ENCODE measurements at regions not wholly inside any gene's neighbourhood (a gene's known extent, or its start where the extent isn't known, plus 50 kb on each side); places are given as distances from the start of the nearest gene placed in this dataset.

DNA sequence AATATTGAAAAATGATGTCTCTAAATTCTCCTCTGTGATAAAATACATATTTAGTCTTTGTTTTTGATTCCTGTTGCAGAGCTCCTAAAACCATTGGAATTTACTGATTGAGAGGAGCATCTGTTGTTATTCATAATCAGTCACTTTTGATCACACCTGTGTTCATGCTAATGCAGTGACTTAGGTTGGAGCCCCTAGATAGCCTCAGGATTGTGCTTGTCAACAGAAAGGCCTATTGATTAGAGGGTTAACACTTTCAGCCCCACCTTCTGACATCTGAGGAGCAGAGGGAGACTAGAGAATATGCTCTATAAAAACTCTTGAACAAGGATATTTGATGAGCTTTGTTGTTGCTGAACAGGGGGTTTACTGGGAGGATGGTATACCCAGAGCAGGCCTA lies 409.5 kb upstream of the ADGRL3 start:
- DNase-seq (ENCODE audit: low read depth), result no peak

DNA sequence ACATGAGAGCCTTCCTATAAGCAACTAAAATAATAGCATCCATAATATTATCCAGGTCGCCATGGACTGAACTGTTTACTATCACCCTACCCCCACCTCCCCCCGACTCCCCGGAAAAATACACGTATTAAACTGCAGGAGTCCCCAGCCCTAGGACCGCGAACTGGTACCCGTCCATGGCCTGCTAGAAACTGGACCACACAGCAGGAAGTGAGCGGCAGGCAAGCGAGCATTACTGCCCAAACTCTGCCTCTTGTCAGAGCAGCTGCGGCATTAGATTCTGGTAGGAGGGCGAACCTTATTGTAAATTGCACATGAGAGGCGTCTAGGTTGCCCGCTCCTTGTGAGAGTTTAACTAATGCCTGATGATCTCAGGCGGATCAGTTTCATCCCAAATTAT lies 405.8 kb upstream of the ADGRL3 start:
- DNase-seq (ENCODE audit: low read depth), result no peak

DNA sequence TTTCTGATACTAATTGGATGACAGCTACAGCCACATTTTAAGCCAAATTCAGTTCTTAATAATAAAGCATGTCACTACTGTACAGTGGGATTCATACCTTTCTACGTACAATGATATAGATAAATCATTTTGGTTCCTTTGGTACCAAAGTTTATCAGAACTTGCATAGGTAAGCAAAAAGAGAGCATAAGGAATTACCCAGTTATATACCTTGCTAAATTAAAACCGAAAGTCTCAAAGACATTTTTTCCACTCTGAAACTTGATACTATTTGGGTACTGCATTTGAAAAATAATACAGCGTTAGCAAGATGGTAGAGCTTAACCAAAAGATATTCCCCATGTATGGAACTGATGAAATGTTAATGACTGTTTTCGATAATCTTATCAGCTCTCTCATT lies 400.9 kb upstream of the ADGRL3 start:
- no peak for DNase-seq (ENCODE audit: low read depth)

DNA sequence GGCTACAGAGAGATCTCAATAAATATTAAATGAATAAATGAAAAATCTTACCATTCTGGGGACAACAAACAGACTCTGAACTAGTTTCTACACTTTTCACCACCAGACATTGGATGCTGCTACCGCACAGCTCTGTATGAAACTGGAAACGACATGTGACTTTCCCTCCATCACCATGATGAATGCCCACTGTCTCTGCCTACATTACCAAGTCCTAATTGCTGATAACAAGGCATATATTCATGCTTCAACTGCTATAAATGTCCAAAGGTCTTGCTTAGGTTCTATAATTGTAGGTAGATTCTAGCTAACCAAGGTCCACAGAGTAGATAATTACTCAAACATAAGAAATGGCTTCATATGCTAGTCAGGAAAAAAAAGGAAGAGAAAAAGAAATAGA lies 399.4 kb upstream of the ADGRL3 start:
- DNase-seq (ENCODE audit: low read depth), result no peak

DNA sequence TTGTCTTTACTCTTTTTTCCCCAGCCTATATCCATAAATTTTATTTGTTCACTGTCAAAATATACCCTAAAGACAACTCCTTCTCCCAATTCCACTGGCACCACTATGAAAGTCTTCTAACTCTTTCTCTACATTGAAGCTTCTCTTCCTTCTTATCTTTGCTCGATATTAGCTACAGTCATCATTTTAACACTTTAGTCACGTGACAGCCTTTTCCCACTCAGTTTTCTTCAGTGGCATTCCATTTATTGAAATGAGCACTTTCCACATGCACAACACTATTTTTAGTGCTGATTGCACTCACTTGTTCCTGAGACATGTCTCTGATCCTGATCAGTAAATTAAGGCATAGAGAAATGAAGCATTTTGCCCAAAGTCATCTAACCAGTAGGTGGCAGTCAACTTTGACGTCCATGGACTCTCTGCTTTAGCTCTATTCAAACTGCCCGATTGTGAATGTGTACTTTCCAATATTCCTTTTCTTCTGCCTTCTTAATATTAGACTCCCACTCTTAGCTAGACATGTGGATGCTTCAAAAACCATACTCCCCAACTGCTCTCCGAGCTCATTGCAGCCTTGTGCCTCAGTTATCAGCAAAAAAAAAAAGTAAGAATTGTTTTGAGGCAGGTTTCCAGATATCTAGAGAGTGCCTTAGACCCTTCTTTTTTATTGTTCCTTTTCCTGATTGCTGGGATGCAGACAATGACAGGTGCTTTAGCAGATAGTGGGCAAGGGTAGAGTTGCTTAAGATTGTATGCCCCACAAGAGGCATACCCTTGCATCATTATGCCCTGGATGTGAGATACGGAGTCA lies 394.4 kb upstream of the ADGRL3 start:
- no peak for DNase-seq (ENCODE audit: low read depth)

DNA sequence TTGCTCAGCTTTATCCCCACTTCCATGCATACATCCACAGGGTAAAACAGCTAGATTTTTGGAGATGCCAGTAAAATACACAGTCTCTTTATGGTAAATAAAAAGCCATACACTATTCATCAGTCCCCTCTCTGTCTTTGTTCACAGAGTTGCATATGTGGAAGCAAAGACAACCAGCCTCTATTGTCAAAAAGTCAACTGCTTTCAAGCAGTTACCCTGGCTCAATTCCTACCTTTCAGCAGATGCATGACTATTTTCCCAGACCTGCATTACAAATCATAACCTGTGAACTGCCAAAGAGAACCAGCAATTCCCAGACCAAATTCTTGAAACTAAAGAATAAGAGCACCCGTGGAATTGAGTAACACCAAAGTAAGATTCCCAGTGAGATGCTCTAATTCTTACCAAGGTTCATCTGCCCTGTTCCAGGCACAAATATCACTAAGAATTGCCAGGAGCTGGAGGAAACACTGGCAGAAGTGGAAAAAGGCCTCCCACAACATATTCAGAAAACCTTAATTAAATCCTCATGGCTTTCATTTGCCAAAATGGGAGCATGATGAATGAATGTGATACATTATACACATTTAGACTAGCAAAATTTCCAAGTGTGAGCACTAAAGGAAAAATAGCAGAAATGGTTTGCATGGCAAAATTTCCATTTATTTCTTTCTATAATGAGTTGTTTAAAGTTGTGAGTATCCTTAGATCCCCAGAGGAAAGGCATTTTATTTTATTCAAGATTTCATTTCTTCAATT lies 391.2 kb upstream of the ADGRL3 start:
- no peak for DNase-seq (ENCODE audit: low read depth)

DNA sequence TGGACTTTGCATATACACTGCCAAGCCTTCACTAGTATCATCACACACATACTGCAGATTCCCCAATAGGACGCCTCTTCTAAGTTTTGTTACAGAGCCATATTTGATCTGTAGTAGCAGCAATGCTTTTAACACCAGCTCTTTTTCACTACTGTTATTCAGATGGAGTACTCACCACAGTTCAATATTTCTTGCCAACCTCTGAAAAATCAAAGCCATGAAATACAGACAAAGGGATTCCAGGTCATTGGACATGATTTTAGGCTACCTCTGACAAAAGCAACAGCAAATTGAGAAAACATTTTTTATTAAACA lies 390.7 kb upstream of the ADGRL3 start:
- no peak for DNase-seq (ENCODE audit: low read depth)

DNA sequence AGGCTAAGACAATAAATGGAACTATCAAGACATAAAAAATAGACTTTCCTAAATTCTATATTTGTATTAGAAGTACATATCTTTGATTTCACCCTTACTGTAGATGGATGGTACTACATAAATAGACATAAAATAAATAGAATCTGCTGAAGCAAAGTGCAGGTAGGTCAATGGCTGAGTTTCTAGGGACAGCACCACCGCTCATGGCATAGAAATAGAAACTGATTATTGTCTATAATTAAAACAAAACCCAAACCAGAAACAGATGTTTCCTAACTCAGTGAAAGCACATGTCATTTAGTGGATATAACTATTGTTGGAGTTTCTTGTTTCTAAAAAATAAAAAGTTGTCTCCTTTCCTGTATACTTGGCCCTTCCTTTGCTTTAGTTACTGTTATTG lies 387.3 kb upstream of the ADGRL3 start:
- DNase-seq (ENCODE audit: low read depth), result no peak

DNA sequence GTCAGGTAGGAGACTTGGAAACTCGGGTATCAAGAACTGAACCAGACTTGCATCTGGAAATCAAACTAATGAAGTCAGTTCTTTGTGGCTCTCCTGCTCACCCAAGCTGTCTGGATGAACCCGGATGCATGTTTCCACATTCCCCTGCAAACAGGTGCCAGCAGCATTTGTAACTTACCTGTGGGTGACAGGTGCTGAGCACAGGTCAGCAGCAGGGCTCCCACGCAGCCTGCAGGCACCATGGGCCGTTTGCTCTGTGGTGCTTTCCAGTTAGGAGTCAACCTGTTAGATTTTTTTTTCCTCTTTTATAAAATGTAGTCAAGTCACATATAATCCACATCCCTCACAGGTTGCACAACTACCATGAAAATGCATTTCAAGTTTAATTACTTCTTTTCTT lies 385.6 kb upstream of the ADGRL3 start:
- no peak for DNase-seq (ENCODE audit: low read depth)

DNA sequence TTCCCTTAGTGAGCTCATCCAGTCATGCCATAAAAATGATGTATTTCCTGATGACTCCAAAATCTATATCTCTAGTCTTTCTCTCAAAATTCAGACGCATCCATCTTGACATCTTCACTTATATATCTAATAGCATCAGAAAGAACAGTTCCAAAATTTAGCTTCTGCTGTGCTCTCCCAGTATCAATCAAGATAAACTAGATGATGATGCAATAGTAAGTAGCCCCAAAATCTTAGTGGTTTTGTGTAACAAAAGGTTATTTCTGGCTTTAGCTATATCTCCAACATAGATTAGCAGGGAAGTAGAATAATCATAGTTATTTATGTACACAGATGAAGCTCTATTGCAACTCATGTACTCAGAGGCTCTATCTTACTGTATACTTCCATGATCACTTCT lies 382.5 kb upstream of the ADGRL3 start:
- DNase-seq (ENCODE audit: low read depth), result no peak

DNA sequence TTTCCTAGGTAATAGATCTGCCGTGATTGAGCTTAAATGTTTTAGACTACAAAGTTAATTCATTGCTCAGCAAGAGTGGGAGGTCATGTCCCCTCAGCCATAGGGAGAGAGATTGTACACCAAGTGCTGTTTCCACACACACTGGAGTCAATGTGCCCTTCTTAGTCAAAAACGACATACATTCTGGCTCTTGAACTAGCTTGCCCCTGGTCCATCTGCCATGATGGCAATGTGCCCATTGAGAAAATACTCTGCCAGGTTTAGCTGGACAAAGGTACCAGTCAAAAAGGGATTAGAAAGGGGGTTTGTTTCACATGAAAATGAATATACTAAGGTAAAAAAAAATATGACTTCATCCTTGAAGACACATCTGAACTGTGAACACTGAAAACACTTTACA lies 377.1 kb upstream of the ADGRL3 start:
- no peak for DNase-seq (ENCODE audit: low read depth)

DNA sequence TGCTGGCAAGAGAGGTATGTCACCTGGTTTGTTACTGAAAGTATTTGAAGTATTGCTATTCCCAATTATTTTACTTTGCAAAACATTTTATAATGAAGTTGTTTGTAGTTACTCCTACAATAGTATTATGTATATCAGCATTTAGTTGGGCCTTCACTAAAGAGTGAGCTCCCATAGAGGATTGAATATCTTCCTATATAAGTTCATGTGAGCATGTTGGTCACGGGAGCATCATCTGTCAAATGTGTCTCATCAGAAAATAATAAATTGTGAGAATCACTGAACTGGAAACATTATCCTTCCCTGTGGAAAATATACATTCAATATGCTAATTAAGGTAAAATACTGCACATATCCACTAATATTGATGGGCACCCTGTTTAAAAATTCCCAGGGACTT lies 360.1 kb upstream of the ADGRL3 start:
- DNase-seq (ENCODE audit: low read depth), result no peak

DNA sequence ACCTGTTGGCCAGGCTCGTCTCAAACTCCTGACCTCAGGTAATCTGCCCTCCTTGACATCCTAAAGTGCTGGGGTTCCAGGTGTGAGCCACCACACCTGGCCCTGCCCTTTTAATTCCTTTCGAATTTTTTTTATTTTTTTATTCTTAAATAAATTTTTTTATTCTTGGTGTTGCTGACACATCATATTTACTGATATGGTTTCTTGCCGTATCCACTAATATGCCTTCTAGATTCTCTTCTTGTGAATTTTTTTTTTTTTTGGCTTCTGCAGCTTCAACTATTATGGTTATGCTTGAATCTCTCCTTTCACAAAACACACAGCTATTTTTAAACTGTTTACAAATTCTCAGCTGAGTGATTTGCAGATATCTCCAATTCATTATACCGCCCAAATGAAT lies 353.4 kb upstream of the ADGRL3 start:
- DNase-seq (ENCODE audit: low read depth), result no peak

DNA sequence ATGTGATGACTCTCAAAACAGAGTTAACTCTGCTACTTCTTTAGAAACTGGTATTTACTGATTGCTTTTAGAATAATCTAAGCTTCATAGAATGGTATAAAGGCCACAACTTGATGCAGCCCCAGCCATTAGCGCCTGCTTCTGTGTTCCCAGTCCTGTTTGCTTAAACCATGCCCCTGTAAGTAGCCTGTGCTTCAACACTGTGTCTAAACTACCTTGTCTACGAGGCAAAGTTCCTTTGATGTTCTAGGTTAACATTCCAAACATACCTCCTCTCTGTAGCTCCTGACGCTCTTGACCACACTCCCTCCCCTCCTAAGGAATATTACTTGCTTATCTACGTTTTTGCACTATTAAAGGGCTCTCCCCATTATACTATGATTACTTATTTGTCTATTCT lies 352.5 kb upstream of the ADGRL3 start:
- no peak for DNase-seq (ENCODE audit: low read depth)

DNA sequence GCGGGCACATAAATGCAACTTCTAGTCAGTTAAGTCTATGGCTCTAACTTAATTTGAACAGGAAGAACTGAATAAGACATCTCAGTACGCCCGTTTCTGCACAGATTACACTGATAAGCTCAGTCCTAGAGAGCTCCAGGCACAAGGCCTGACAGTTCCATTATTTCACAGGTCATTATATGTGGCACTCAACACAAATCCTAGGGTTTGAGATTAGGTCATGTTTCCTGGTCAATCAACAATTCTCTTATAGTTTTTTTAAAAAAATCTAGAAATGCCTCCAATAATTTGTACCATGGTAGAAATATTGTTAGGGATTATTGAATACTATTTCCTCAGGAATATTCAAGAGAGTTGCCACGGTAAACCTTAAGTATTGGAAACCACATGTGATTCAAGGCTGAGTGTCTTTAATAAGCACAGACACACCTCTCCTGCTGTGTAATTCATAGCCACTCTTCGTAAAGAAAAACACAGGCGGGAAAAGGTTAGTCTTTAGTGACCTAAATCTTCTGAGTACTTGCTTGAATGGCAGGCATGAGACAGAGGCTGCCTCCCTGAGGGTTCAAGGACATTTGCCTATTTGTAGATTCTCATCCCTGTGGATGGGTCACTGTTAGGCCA lies 342.9 kb upstream of the ADGRL3 start:
- DNase-seq (ENCODE audit: low read depth), result no peak

DNA sequence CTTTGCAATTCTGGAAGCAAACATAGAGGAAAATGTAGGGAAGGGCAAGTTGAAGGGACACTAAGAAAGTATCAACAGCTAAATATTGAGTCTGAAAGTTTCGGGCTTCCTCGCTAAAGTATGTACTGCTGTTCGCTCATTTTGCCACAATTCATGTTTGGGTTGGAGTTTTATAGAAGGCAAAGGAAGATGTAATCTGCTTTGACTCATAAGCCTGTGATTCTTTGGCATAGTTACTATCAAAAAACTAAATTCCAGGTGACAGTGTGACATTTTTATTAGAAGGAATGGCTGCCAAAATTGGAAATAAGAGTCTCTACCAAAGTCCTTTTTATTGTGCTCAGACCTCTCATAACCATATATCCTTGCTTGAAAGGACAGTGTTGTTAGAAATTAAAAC lies 336.7 kb upstream of the ADGRL3 start:
- no peak for DNase-seq (ENCODE audit: low read depth)

DNA sequence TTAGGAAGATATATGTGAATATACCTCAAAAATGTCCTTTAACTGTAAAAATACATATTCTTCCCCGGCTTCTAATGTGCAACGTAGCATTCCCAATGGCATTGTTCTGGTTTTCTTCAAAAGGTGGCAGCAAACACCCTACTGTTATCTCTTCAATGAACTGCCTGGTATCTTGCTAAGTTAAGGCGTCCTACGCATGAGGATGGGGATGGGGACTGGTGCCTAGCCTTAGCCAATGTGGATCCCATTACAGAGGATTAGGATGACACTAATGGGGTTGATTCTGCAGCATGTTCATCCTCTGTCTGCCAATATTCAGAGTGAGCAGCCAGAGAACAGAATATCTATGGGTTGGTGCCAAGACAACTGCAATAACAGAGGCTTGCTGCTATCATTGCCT lies 334.9 kb upstream of the ADGRL3 start:
- no peak for DNase-seq (ENCODE audit: low read depth)

DNA sequence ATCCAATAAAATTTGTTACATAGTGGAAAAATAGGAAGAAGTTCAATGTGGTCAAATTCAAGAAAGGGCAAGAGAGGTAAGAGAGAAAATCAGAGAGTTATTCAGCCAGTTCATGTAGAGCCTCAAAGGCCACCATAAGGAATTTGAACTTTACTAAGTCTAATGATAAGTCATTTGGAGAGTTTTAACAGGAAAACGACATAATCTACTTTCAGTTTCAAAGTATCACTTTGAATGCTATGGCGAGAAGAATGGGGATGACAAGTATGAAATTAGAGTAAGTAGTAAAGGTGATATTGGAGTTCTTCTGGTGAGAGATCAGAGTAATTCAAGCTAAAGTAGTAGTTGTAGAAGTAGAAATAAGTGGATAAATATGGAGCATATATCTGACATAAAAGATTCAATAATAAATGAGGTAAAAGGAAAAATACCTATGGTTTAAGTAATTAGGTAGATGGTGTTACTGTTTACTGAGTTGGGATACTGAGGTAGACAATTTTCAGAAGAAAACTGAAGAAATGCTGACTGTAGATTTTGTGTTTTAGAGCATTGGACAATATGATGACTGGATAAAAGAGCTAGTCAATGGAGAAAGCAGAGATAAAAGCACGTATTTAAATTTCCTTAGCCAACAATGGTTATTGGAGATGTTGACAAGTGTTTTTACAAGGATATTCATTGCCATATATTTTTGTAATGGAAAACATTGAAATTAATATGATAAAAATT lies 331.7 kb upstream of the ADGRL3 start:
- no peak for DNase-seq (ENCODE audit: low read depth)

DNA sequence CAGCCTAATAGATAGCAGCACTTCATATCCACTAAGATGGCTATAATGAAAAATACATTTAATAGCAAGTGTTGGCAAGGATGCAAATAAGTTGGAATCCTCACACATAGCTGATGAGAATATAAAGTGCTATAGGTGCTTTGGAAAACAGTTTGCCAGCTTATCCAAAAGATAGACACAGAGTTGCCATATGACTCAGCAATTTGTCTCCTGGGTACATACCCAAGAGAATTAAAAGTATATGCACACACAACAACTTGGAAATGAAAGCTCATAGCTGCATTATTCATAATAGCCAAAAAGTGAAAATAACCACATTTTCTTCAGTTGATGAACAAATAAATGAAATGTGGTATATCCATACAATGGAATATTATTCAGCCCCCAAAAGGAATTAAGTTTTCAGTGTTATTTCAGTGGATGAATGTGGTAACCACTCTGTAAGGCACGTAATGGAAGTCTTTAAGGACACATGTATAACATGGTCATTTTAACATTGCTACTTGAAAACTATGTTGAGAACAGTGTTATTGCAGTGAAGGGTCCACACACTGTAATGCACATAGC lies 320.9 kb upstream of the ADGRL3 start:
- no peak for DNase-seq (ENCODE audit: low read depth)

DNA sequence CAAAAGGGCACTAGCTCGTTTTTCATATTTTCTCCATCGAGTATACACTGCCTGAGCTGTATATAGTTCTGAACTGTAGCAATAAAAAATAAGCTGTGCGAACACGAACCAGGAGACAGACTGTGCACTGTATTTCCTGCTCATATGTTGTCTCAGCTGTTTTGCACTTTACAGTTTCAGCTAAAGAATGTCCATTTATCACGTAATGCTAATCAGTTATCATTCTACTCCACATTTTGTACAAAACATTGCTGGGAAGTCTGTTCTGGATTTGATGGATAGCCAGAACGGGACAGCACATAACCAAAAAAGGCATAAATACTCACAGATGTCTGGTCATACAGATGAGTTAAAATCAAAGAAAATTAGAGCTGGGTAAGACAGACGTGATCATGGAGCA lies 315.5 kb upstream of the ADGRL3 start:
- DNase-seq (ENCODE audit: low read depth), result peak; percentile 6

DNA sequence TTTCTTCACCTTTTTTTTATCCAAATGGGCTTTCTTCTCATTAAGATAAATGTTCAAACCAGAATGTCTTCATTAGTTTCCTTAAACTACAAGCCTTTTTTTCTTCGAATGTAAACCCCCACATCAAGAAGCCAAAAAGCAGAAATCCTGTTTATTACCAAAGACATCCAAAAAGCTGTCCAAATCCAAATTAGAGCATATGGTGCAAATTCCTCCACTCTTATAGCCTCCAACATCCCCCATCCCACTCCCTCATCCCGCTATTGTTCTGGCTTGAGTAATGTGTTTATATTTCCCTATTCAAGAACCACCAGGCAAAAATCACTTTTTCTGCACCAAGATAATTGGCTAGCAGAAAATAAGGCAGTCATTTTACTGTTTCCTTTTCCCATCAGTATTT lies 315.1 kb upstream of the ADGRL3 start:
- no peak for DNase-seq (ENCODE audit: low read depth)

DNA sequence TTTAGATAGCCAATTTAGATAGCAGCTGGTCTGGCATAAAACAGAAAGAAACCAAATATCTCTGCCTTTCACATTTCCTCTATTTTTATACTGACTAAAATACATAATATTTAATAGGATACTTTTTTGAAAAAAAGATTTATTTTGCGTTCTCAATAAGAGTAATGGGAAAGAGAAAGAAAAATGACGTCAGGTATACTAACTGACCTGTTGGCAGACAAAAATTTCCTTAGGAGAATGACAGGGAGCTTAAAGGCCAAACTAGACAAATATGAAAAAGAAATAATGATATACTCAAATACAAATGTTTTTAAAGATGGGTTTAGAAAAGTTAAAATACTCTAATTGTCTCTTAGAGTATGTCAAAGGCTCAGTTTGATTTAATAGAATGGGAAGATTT lies 309.4 kb upstream of the ADGRL3 start:
- DNase-seq (ENCODE audit: low read depth), result no peak

DNA sequence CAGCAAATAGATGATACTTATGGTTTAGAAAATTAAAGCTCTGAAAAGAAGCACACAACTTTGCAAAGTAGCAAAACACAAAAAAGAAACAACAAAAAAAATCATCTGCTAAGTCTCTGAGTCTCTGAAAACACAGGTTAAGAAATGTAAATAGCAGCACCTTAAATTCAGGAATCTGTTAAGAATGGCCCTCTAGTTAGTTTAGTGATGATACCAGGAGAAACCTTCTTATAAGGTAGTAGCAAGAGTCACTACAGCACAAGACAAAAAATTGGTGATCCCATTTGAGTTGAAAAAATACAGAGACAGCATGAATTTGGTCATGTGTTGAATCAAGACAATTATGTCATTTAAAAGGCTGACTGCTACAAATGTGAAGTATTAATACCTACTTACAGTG lies 308.2 kb upstream of the ADGRL3 start:
- DNase-seq (ENCODE audit: low read depth), result no peak
